Spleen (tissue), 11 donors: ENCODE measurements at regions not wholly inside any gene's neighbourhood (a gene's known extent, or its start where the extent isn't known, plus 50 kb on each side); places are given as distances from the start of the nearest gene placed in this dataset.
A peak's percentile ranks its signal among the peaks of the same experiment; 100 is the strongest.

Experiments used
- DNase-seq: peaks from one replicate; pipeline ENCODE4 v3.0.0-alpha.2; 2020
- H3K27ac ChIP-seq, 8 donors: fragments of 200-600 bp; sonication (generic) in 7 of 8; 1 replicate in 4 of 8; 2 replicates in 4 of 8; pipeline versions ENCODE4 v1.5.0 to v1.8.0; 2016 to 2021; ENCODE audit warnings: inconsistent platforms in 4 of 8, mild to moderate bottlenecking in 4 of 8, moderate library complexity in 1 of 8
- H3K27me3 ChIP-seq, 7 donors: fragments of 200-600 bp; sonication (generic) in 6 of 7; replicated peaks in 1 of 7; 1 replicate in 4 of 7; 2 replicates in 3 of 7; pipeline versions ENCODE4 v1.5.0 to v1.8.0; 2016 to 2021; ENCODE audit warnings: inconsistent platforms in 3 of 7, mild to moderate bottlenecking in 1 of 7
- H3K36me3 ChIP-seq, 6 donors: fragments of 200-600 bp; sonication (generic) in 5 of 6; 1 replicate in 4 of 6; 2 replicates in 2 of 6; pipeline versions ENCODE4 v1.5.0 to v1.8.0; 2016 to 2021; ENCODE audit warnings: inconsistent platforms in 2 of 6
- H3K4me1 ChIP-seq, 6 donors: fragments of 200-600 bp; sonication (generic) in 5 of 6; 1 replicate in 3 of 6; 2 replicates in 3 of 6; pipeline versions ENCODE4 v1.5.0 to v1.8.0; 2016 to 2021; ENCODE audit warnings: inconsistent platforms in 3 of 6
- H3K4me3 ChIP-seq, 8 donors: fragments of 200-600 bp; sonication (generic) in 7 of 8; 1 replicate in 4 of 8; 2 replicates in 4 of 8; pipeline versions ENCODE4 v1.5.0 to v1.8.0; 2016 to 2021; ENCODE audit warnings: inconsistent platforms in 4 of 8, mild to moderate bottlenecking in 4 of 8, moderate library complexity in 2 of 8
- H3K9me3 ChIP-seq, 8 donors: fragments of 200-600 bp; sonication (generic) in 7 of 8; 1 replicate in 4 of 8; 2 replicates in 4 of 8; pipeline versions ENCODE4 v1.5.0 to v1.8.0; 2016 to 2021; ENCODE audit warnings: inconsistent platforms in 4 of 8
- POLR2A ChIP-seq, 3 donors: fragments of 450-650 bp; IDR thresholded peaks; one replicate each; pipeline ENCODE4 v1.5.1; 2017; ENCODE audit warnings: antibody characterized with exemption in 3 of 3, mild to moderate bottlenecking in 1 of 3
- POLR2AphosphoS5 ChIP-seq, 3 donors: sonication (generic); formaldehyde crosslinking; IDR thresholded peaks; one replicate each; pipeline ENCODE4 v1.5.1; 2017; ENCODE audit warnings: antibody characterized with exemption in 3 of 3
- WGBS, 5 donors: extraction: QIAGEN DNeasy Blood & Tissue Kit in 3 of 5; methylation state at CpG; one replicate each; pipeline versions ENCODE4 v1.1.5 to v1.1.7; 2013 to 2018; 5-methylcytosine and 5-hydroxymethylcytosine counted together
- intact Hi-C: fragments of 100-400 bp; cut with DNase I; formaldehyde crosslinking; loops from one replicate; pipeline ENCODE4 v1.15.0; 2023; ENCODE audit warnings: low total_unique reads
- TF ChIP-seq, protein P1 (sequence below), 11 experiments: fragments of 200-600 bp in 7 of 11; fragments of 450-650 bp in 4 of 11; sonication (generic) in 4 of 11; IDR thresholded peaks in 8 of 11; conservative IDR thresholded peaks in 3 of 11; 1 replicate in 7 of 11; 2 replicates in 4 of 11; pipeline versions ENCODE4 v1.4.0 to v1.8.0; 2016 to 2021; ENCODE audit warnings: antibody characterized with exemption in 11 of 11, inconsistent platforms in 4 of 11, mild to moderate bottlenecking in 1 of 11
- donor health status: healthy with polysubstance abuse.
- donor health status: DM: no; HTN: no; CAD: no; lungs with moderate emphysema.
- donor health status: DM: no; HTN: no; CAD: no.
- donor health status: Bipolar disorder and iron deficiency.
- donor health status: healthy.
- donor health status: DM: no; HTN: no; CAD: no.
- donor health status: DM: yes; HTN: yes; CAD: no.

GRCh38 chr18:55100817-55101457, 141.7 kb upstream of the CCDC68 start:
- TF ChIP-seq, protein P1, sequence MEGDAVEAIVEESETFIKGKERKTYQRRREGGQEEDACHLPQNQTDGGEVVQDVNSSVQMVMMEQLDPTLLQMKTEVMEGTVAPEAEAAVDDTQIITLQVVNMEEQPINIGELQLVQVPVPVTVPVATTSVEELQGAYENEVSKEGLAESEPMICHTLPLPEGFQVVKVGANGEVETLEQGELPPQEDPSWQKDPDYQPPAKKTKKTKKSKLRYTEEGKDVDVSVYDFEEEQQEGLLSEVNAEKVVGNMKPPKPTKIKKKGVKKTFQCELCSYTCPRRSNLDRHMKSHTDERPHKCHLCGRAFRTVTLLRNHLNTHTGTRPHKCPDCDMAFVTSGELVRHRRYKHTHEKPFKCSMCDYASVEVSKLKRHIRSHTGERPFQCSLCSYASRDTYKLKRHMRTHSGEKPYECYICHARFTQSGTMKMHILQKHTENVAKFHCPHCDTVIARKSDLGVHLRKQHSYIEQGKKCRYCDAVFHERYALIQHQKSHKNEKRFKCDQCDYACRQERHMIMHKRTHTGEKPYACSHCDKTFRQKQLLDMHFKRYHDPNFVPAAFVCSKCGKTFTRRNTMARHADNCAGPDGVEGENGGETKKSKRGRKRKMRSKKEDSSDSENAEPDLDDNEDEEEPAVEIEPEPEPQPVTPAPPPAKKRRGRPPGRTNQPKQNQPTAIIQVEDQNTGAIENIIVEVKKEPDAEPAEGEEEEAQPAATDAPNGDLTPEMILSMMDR (IDR thresholded peaks at IDR 0.05 in 8 of 11, conservative IDR thresholded peaks at IDR 0.05 in 3 of 11) = no peak
- TF ChIP-seq POLR2A (IDR thresholded peaks at IDR 0.05) (no peak), POLR2AphosphoS5 (IDR thresholded peaks at IDR 0.05) (no peak)
- H3K27ac ChIP-seq = no peak overlapping the region
- H3K27me3 ChIP-seq = no peaks in the 10 kb centered on the region
- intact Hi-C loops = no loop called here
- no peaks in the 10 kb centered on the region for H3K9me3 ChIP-seq
- no peaks in the 10 kb centered on the region for H3K36me3 ChIP-seq
- H3K4me3 ChIP-seq = no peak overlapping the region
- H3K4me1 ChIP-seq = peaks cover 0 to 24% (median 0%) of the 10 kb centered on the region in 6 donors
- 34 to 45% (median 44%) methylated on average over 3 of the region's 3 CpGs for WGBS, 5 donors
- no peak for DNase-seq

- DNase-seq = no peak
- 63 to 67% (median 64%) methylated on average over 9 of the region's 9 CpGs for WGBS, 5 donors
- Histone ChIP-seq H3K4me1 (peaks cover 0 to 30% (median 0%) of the 10 kb centered on the region in 6 donors), H3K27me3 (no peaks in the 10 kb centered on the region), H3K4me3 (no peak overlapping the region), H3K36me3 (no peaks in the 10 kb centered on the region), H3K9me3 (no peaks in the 10 kb centered on the region), H3K27ac (no peak overlapping the region)
- intact Hi-C loops = no loop called here
- TF ChIP-seq POLR2AphosphoS5 (IDR thresholded peaks at IDR 0.05) (no peak), POLR2A (IDR thresholded peaks at IDR 0.05) (no peak)
- TF ChIP-seq, protein P1 (IDR thresholded peaks at IDR 0.05 in 8 of 11, conservative IDR thresholded peaks at IDR 0.05 in 3 of 11) = no peak
These were observed 138.4 kb upstream of the CCDC68 start for GRCh38 chr18:55097456-55098170.

- no peak for DNase-seq
- Histone ChIP-seq H3K4me3 (no peak overlapping the region), H3K9me3 (no peaks in the 10 kb centered on the region), H3K4me1 (peaks cover 0 to 30% (median 0%) of the 10 kb centered on the region in 6 donors), H3K27ac (no peak overlapping the region), H3K36me3 (no peaks in the 10 kb centered on the region), H3K27me3 (no peaks in the 10 kb centered on the region)
- WGBS, 5 donors = 58 to 72% (median 70%) methylated on average over 10 of the region's 10 CpGs
- no peak for TF ChIP-seq POLR2A (IDR thresholded peaks at IDR 0.05)
- TF ChIP-seq POLR2AphosphoS5 (IDR thresholded peaks at IDR 0.05) = no peak
- TF ChIP-seq, protein P1 (IDR thresholded peaks at IDR 0.05 in 8 of 11, conservative IDR thresholded peaks at IDR 0.05 in 3 of 11) = peak in 7 of 11 experiments; percentile 16 to 40 (median 27)
- intact Hi-C loops = no loop called here
These were observed 137.1 kb upstream of the CCDC68 start for GRCh38 chr18:55096263-55096951.

GRCh38 chr18:55095584-55095983, 136.3 kb upstream of the CCDC68 start:
- H3K27ac ChIP-seq = no peak overlapping the region
- intact Hi-C loops = no loop called here
- TF ChIP-seq, protein P1 (IDR thresholded peaks at IDR 0.05 in 8 of 11, conservative IDR thresholded peaks at IDR 0.05 in 3 of 11) = no peak
- TF ChIP-seq POLR2AphosphoS5 (IDR thresholded peaks at IDR 0.05) (no peak), POLR2A (IDR thresholded peaks at IDR 0.05) (no peak)
- no peak for DNase-seq
- H3K27me3 ChIP-seq = no peaks in the 10 kb centered on the region
- 74 to 88% (median 83%) methylated on average over 3 of the region's 3 CpGs for WGBS, 5 donors
- no peaks in the 10 kb centered on the region for H3K9me3 ChIP-seq
- H3K4me1 ChIP-seq = peaks cover 0 to 23% (median 0%) of the 10 kb centered on the region in 6 donors
- no peak overlapping the region for H3K4me3 ChIP-seq
- no peaks in the 10 kb centered on the region for H3K36me3 ChIP-seq
